Stimulated activated CD4-positive, alpha-beta T cell treated with anti-CD3 and anti-CD28 coated beads, Interleukin-4, amount 100 ng/mL, for 4 hours (primary cell): ENCODE measurements at regions not wholly inside any gene's neighbourhood (a gene's known extent, or its start where the extent isn't known, plus 50 kb on each side); places are given as distances from the start of the nearest gene placed in this dataset.

Source experiments
- DNase-seq, 2 experiments: peaks; one replicate each; pipeline ENCODE4 v3.0.0-alpha.2; 2020

GRCh38 chr14:97311411-97311810, 514.2 kb downstream of the VRK1 start:
- peak in 1 of 2 experiments; percentile 14 for DNase-seq

GRCh38 chr14:97312910-97313309, 515.7 kb downstream of the VRK1 start:
- no peak for DNase-seq

DNA sequence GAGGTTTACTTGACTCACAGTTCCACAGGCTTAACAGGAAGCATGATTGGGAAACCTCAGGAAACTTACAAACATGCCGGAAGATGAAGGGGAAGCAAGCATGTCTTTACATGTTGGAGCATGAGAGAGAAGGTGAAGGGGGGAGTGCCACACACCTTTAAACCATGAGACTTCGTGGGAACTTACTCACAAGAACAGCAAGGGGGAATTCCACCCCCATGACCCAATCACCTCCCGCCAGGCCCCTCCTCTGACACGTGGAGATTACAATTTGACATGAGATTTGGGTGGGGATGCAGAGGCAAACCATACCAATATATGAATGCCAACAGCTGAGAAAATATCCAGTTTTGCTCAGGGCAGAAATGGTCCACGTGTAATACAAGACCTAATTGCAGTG, 518.6 kb downstream of the VRK1 start:
- DNase-seq: no peak

DNA sequence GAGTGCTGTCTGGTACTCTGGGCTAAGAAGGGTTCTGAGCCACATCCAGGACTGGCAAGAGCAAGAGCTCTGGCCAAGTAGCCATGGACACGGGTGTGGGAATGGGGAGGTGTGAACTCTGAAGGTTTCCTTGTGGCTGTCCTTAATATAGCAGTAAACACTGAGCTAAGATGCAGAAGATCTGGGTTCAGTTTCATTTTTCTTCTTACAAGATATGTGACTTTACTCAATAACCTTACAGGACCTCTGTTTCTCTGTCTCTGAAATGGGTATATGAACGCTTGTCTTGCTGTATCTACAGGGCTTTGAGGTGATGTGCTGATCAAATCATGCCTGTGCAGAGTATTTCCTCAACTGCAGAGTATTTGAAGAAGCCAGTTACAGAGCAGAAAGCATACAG, 521.2 kb downstream of the VRK1 start:
- DNase-seq: no peak

DNA sequence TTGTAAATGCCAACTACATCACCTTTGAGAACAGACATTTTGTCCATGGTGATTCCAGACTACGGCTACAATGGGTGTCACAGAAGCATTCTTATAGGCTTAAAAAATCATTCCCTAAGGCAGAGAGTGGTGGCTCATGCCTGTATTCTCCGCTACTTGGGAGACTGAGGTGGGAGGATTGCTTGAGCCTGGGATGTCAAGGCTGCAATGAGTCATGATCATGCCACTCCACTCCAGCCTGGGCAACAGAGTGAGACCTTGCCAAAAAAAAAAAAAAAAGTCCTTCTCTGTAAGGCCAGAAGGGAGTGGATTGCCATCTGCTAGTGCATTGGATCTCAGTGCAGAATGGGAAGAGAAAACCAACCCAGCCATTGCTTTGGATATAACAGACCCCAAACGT, 522.5 kb downstream of the VRK1 start:
- no peak for DNase-seq

GRCh38 chr14:97328743-97329142, 531.6 kb downstream of the VRK1 start:
- no peak for DNase-seq

DNA sequence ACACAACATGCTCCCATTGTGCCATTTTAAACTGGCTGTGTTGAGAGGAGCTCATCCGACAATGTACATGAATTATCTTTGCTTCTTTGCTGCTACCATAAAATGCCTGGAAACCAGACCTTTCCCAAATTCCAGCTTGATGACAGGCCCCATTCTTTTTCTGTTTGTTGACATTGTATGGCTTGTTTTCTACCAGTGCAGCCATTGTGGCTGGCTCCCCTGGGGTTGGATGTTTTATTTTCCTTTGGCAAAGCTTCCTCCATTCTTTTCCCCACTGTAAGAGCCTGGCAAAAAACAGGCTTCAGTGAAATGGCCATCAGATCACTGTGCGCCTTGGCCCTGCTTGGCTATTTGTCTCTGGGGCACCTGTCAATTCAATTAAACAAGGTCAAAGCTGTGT, 532.5 kb downstream of the VRK1 start:
- DNase-seq: no peak

DNA sequence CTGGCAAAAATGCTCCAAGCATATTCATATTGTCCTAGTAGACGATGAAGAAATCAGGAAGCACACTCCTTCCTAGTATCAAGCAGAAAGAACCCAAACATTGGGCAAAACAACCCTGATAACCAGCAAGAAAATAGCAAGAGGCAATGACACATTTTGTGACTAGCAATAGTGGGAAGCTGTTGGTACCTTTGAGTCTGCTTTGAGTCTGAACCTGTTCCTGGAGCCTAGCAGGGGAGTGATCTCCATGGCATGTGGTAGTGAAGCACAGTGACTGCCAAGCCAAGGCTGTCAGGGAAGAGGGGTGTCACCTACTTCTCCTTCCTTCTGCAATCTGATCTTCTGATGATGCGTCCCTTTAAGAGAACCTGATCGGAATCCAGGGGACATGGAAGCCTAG, 533.9 kb downstream of the VRK1 start:
- no peak for DNase-seq

GRCh38 chr14:97331526-97331925, 534.3 kb downstream of the VRK1 start:
- DNase-seq: no peak

DNA sequence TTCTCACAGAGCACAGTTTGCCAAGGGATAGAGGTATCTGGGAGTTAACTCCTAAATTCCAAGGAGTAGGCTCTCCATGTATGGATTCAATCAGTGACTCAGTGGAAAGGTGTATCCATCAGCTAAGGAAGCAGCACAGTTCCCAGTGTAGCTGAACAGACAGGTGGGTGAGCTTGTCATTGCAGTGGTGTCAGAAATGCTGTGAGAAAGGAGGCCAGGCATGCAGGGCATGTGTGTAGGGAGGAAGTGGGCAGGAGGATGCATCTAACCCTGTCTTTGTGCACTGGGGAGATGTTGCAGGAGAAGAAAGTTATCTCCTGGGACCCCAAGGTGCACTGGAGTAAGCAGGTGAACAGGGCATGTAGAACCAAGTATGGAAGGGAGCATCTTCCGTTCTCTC, 539.0 kb downstream of the VRK1 start:
- no peak for DNase-seq

DNA sequence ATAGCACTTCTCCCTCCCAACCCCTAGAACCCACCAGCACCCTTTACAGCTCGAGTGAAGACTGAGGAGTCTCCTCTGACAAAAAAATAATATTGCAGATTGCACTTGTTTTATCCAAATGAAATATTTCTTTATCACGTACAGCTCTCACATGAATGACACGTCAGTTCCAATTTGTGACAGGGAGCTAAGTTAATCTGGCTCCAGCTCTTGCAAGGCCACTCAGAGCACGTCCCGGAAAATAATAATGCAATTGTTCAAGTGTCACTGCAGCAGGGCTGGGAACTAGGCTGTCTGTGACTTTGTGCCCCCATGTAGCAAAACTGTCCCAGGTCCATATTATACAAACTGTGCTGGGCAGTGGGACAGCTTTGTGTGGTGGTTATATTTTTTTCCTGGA, 539.6 kb downstream of the VRK1 start:
- DNase-seq: no peak

DNA sequence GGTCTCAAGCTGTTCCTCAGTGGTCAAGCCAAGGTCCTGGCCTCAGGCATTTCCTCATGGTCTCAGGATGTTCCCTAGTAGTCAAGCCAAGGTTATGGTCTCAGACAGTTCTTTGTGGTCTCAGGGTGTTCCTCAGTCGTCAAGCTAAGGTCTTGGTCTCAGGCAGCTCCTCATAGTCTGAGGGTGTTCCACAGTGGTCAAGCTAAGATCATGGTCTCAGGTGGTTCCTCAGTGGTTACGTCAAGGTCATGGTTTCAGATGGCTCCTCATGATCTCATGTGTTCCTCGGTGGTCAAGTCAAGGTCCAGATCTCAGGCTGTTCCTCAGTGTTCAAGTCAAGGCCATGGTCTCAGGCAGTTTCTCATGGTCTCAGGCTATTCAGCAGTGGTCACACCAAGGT, 540.1 kb downstream of the VRK1 start:
- DNase-seq: no peak

- DNase-seq: no peak
Observed at GRCh38 chr14:97337670-97338069, 540.5 kb downstream of the VRK1 start.

DNA sequence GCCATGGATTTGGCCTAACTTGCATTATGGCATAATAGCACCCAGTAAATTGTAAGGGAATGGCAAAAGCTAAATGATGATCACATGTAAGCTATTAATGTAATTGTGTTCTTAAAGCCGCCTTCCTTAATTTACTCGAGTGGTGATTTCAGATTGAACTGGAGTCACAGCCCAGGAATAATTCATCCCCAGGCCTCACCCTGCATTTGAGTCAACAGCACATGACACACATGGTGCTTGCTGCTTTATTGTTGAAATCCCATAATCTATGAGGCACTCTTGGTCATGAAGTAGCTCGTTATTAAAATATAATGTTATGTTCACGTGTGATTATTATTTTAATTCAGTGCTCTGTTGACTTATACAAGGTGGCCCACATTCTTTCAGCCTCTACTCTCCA, 547.5 kb downstream of the VRK1 start:
- no peak for DNase-seq

DNA sequence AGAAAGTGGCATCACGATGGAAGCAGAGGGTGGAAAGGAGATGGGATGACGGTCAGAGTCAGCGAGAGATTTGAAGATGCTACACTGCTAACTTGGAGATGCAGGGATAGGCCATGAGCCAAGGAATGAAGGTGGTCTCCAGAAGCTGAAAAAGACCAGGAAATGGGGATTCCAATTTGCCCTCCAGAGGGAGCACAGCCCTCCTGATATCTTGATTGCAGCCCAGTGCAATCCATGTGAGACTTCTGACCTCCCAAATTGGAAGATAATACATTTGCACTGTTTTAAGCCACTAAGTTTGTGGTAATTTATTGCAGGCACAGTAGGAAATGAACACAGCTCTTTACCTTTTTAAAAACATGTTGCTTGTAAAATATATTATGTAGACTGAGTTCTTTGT, 549.5 kb downstream of the VRK1 start:
- no peak for DNase-seq

DNA sequence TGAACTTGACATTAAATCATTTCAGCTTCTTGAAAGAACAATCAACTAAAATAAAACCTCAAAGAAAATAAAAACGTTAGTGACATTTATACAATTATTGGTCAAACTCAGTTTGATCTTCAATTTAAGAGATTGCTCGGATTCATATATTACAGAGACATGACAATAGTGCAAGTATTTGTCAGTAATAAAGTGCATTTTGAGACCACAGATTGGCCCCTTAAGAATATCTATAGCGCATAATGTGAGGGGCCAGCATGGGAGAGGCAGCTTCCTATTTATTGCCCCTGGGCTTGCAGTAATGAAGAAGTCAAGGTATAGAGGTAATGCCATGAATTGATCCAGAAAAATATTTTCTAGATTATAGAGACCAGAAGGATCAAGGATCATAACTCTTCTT, 552.3 kb downstream of the VRK1 start:
- DNase-seq: no peak

DNA sequence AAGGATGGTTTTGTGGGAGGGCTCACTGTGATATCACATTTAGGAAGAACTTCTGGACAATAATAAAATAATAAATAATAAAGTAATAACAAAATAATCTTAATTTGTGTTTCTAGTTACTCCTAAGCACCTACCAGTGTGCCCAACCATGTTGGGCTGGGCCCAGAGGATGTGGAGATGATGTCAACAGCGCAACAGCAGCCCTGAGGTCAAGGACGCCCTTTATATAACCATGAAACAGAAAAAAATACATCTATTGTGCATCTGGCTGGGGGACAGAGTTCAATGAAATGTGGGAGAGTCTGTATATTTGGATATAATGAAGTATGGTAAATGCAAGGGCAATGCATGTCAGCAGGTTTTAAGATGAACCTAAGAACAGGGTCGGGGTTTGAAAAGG, 552.8 kb downstream of the VRK1 start:
- no peak for DNase-seq

DNA sequence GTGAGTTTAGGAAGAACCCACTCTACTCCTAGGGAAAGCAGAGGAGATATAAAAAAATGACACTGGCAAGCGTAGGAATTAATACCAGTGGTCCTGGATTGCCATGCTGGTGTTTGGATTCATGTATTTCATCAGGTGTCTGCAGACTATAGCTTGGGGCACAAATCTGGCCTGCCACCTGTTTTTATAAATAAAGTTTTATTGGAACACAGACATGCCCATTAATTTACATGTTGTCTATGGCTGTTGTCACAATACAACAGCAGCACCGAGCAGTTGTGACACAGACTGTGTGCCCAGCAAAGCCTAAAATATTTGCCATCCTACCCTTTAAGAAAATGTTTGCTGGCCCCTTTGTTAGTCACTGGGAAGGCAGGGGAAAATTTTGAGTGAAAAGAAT, 553.2 kb downstream of the VRK1 start:
- DNase-seq: no peak

- DNase-seq: no peak
Observed at GRCh38 chr14:97350894-97351731, 553.9 kb downstream of the VRK1 start.

DNA sequence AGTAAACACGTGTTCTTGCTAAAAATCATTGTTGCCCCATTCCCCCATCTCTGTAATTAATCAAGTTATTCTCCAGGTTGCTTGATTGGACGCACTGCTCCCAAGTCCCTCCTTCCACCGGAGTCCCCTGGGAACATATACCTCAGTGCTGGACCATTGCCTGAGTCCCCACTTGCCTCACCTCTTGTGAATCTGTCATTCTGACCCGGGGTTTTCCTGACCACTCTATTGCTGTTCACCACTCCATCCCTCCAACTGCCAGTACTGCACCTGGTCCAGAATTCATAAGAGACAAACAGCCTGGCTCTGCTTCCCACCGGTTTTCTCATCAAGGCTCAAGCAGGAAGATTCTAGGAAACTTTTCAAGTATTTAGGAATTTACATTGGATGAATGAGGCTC, 555.9 kb downstream of the VRK1 start:
- no peak for DNase-seq

DNA sequence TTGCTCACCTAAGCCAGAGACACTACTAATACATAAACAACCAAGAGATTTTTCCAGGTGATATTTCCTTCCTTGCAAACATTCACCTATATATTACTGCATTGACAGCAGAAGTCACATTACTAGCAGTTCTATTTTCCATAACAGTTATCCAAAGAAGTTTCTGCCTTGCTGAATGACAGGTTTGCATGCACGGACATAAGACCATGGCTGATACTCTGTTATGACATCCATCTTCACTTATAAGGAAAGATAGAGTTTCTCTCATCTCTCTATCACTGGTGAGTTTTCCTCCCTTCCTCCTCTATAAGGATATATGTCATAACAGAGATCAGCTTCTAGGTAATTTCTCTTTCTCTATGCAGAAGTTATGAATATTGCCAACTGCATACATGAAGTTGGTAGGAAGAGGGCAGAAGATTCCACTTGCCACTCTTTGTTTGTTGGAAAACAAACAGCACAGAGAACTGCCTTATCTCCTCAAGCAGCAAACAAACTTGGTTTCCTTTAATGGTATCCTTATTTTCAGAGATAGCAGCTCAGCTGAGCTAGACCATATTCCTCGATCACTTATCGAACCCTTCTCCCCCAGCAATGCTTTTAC, 557.0 kb downstream of the VRK1 start:
- no peak for DNase-seq

GRCh38 chr14:97359341-97359740, 562.2 kb downstream of the VRK1 start:
- DNase-seq: no peak

GRCh38 chr14:97361181-97361580, 564.0 kb downstream of the VRK1 start:
- no peak for DNase-seq

DNA sequence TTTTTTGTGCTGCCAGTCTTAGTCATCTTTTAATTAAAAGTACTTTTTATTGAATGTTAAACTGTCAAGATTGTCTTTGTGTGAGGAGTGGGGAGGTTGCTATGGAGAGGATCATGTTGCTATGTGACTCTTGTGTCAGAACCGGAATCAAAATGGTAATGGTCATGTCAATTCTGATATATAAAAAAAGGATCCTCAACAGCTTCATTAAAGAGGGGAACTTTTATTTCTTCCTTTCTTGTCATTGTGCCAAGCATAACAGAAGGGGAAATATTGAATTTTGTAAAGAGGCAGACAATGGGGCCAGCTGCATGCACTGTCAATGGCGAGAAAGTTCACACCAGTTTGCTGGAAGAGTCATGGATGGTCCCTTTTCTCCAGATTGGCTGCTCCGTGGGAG, 564.8 kb downstream of the VRK1 start:
- no peak for DNase-seq

DNA sequence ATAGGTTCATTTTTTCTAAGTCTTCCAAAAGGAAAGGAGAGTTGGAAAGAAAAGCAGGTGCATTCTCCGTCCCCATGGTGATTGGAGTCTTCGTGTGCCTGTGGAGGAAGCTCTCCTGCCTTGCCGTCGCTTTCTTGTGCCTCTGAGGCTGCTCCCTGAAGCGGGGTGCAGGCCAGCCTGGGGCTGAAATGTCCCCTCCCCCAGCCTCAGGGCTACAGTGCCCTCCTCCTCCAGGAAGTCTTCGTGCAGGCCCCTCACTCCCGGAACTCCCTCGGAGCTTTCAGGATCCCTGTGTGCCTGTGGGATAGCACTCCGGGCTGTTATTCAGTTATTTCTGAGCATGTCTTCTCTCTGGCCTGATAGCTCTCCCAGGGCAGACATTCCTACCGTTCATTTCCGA, 569.2 kb downstream of the VRK1 start:
- no peak for DNase-seq
